ENCODE measurements at regions not wholly inside any gene's neighbourhood (a gene's known extent, or its start where the extent isn't known, plus 50 kb on each side); places are given as distances from the start of the nearest gene placed in this dataset.

DNA sequence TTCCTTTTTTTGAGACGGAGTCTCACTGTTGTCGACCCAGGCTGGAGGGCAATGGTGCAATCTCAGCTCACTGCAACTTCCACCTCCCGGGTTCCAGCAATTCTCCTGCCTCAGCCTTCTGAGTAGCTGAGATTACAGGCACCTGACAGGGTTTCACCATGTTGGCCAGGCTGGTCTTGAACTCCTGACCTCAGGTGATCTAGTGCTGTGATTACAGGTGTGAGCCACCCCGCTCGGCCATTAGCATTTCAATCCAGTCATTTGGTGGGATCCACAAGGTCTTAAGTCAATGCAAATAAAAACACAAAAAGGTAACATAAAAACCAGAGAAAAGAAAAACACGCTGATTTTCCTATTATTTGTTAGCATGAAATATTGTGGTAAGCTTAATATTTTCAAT, 1227.2 kb upstream of the TENM4 start:
- Mint-ChIP-seq H3K4me3 (ENCODE audit: unreplicated experiment) (no peak overlapping the region), H3K4me1 (ENCODE audit: unreplicated experiment) (no peaks in the 10 kb centered on the region), H3K27ac (ENCODE audit: unreplicated experiment) (no peak overlapping the region), H3K9me3 (ENCODE audit: unreplicated experiment) (no peaks in the 10 kb centered on the region), H3K27me3 (ENCODE audit: unreplicated experiment) (no peaks in the 10 kb centered on the region), H3K36me3 (ENCODE audit: low read depth, unreplicated experiment) (no peaks in the 10 kb centered on the region)
- no peak for TF ChIP-seq CTCF (IDR thresholded peaks at IDR 0.05; ENCODE audit: unreplicated experiment)
- no peak for DNase-seq (ENCODE audit: low spot score)

DNA sequence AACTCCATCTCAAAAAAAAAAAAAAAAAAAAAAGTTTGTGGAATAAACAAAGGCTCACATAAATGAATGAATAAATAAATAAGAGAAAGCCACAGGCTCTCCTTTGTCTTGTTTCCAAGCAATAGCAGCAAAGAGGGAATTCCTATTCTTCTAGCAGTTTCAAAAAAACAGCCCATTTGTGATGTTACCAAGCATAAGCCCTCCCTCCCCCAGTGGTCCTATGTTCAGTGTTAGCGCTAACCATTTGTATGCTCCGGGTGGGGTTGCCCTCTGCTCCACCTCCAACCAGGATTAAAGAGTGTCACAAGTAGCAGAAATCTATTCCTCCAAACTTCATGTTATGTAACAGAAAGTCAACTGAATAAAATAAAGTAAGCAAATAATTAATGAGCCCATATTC, 1215.0 kb upstream of the TENM4 start:
- no peak for TF ChIP-seq CTCF (IDR thresholded peaks at IDR 0.05; ENCODE audit: unreplicated experiment)
- no peaks in the 10 kb centered on the region for H3K9me3 Mint-ChIP-seq (ENCODE audit: unreplicated experiment)
- H3K36me3 Mint-ChIP-seq (ENCODE audit: low read depth, unreplicated experiment): no peaks in the 10 kb centered on the region

DNA sequence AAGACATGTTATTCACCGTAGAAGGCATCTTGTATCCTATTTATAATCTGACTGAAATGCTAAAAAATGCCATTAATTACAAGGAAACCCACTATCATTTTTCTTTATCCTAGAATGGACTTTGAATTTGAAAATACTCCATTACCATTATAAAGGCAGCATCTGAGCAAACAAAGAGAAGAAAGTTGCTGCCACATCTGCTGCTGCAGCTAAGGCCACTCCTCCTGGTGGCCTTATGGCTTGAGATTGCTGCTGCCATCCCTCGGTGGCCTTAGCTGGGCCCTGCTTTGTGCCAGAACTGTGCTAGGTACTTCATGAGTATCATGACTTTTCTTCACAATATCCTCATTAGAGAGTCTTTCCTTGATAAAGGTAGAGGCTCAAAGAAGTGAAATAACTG, 1210.1 kb upstream of the TENM4 start:
- no peak overlapping the region for H3K27ac Mint-ChIP-seq (ENCODE audit: unreplicated experiment)
- H3K4me1 Mint-ChIP-seq (ENCODE audit: unreplicated experiment): no peaks in the 10 kb centered on the region
- H3K36me3 Mint-ChIP-seq (ENCODE audit: low read depth, unreplicated experiment): no peaks in the 10 kb centered on the region
- no peak for DNase-seq (ENCODE audit: low spot score)
- H3K9me3 Mint-ChIP-seq (ENCODE audit: unreplicated experiment): no peaks in the 10 kb centered on the region
- no peak overlapping the region for H3K4me3 Mint-ChIP-seq (ENCODE audit: unreplicated experiment)
- TF ChIP-seq CTCF (IDR thresholded peaks at IDR 0.05; ENCODE audit: unreplicated experiment): no peak
- H3K27me3 Mint-ChIP-seq (ENCODE audit: unreplicated experiment): no peaks in the 10 kb centered on the region

More for the DNA sequence above, 1215.0 kb upstream of the TENM4 start:
- H3K27me3 Mint-ChIP-seq (ENCODE audit: unreplicated experiment): no peaks in the 10 kb centered on the region
- no peaks in the 10 kb centered on the region for H3K4me1 Mint-ChIP-seq (ENCODE audit: unreplicated experiment)
- no peak overlapping the region for H3K4me3 Mint-ChIP-seq (ENCODE audit: unreplicated experiment)
- no peak for DNase-seq (ENCODE audit: low spot score)
- no peak overlapping the region for H3K27ac Mint-ChIP-seq (ENCODE audit: unreplicated experiment)

- no peaks in the 10 kb centered on the region for H3K27me3 Mint-ChIP-seq (ENCODE audit: unreplicated experiment)
- H3K36me3 Mint-ChIP-seq (ENCODE audit: low read depth, unreplicated experiment): no peaks in the 10 kb centered on the region
- H3K4me3 Mint-ChIP-seq (ENCODE audit: unreplicated experiment): no peak overlapping the region
- no peak for DNase-seq (ENCODE audit: low spot score)
- H3K9me3 Mint-ChIP-seq (ENCODE audit: unreplicated experiment): no peaks in the 10 kb centered on the region
- H3K4me1 Mint-ChIP-seq (ENCODE audit: unreplicated experiment): no peaks in the 10 kb centered on the region
- no peak for TF ChIP-seq CTCF (IDR thresholded peaks at IDR 0.05; ENCODE audit: unreplicated experiment)
- H3K27ac Mint-ChIP-seq (ENCODE audit: unreplicated experiment): no peak overlapping the region
Observed at GRCh38 chr11:80649186-80649585, 1208.4 kb upstream of the TENM4 start.

- no peak overlapping the region for H3K4me3 Mint-ChIP-seq (ENCODE audit: unreplicated experiment)
- H3K9me3 Mint-ChIP-seq (ENCODE audit: unreplicated experiment): no peaks in the 10 kb centered on the region
- H3K4me1 Mint-ChIP-seq (ENCODE audit: unreplicated experiment): no peaks in the 10 kb centered on the region
Observed at GRCh38 chr11:80638296-80638695, 1197.5 kb upstream of the TENM4 start.

More at GRCh38 chr11:80638296-80638695, 1197.5 kb upstream of the TENM4 start:
- no peaks in the 10 kb centered on the region for H3K36me3 Mint-ChIP-seq (ENCODE audit: low read depth, unreplicated experiment)
- DNase-seq (ENCODE audit: low spot score): no peak
- no peak for TF ChIP-seq CTCF (IDR thresholded peaks at IDR 0.05; ENCODE audit: unreplicated experiment)
- no peak overlapping the region for H3K27ac Mint-ChIP-seq (ENCODE audit: unreplicated experiment)
- no peaks in the 10 kb centered on the region for H3K27me3 Mint-ChIP-seq (ENCODE audit: unreplicated experiment)
